ENCODE measurements at regions not wholly inside any gene's neighbourhood (a gene's known extent, or its start where the extent isn't known, plus 50 kb on each side); places are given as distances from the start of the nearest gene placed in this dataset.
"Not testable (repeated sequence)": the region's sequence is repeated elsewhere in the genome, so short reads cannot be mapped to it uniquely, and the experiment has no call there.

DNA sequence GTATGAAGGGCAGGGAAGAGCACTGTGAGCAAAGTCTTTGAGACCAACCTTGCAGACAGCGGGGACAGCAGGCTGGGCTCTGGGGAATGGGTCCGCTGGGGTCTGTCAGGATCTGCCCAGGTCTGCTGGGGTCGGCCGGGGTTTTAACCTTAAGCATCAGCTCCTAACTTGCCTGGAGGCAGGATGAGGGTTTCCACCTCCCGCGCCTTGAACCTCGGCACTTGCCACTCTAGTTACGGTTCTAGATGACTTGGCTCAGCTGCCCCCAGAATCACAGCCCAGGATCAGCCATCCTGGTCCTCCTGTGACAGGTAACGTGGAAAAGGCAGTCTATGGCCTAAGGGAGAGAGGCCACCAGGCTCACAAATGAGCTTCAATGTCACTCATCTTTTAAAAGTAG, 50.4 kb upstream of the CACUL1 start:
- DNase-seq (ENCODE audit: low read depth in 3 of 3): no peak

DNA sequence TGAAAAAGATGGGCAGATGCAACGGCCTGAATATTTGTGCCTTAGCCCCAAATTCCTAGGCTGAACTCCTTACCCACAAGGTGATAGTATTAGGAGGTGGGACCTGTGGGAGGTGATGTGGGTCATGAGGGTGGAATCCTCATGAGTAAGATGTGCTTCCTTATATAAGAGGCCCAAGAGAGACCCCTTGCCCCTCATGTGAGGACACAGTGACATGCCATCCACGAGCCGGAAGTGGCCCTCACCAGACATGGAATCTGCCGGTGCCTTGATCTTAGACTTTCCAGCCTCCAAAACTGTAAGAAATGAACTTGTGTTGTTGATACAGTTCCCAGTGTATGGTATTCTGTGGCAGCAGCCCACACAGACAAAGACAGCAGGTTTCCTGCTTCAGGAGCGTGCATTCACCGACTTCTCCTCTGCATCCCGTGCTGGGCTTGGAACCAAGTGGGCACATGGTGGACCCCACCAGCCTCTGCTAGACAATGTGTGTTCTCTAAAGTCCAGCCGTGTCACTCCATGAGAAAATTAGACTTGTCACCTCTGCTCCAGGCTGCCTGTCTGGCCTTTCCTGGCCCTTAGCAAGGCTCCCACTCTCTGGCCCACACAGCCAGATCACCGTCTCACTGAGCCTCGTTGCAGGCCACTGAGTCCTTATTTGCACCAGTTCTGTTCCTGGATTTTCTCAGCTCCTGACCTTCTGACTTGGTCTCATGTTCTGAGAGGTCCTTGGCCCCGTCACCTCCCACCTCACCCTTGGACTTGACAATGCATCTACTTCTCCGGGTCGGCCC, 52.9 kb upstream of the CACUL1 start:
- no peak for DNase-seq (ENCODE audit: low read depth in 3 of 3)

GRCh38 chr10:118808601-118809356, 54.0 kb upstream of the CACUL1 start:
- no peak for DNase-seq (ENCODE audit: low read depth in 3 of 3)

DNA sequence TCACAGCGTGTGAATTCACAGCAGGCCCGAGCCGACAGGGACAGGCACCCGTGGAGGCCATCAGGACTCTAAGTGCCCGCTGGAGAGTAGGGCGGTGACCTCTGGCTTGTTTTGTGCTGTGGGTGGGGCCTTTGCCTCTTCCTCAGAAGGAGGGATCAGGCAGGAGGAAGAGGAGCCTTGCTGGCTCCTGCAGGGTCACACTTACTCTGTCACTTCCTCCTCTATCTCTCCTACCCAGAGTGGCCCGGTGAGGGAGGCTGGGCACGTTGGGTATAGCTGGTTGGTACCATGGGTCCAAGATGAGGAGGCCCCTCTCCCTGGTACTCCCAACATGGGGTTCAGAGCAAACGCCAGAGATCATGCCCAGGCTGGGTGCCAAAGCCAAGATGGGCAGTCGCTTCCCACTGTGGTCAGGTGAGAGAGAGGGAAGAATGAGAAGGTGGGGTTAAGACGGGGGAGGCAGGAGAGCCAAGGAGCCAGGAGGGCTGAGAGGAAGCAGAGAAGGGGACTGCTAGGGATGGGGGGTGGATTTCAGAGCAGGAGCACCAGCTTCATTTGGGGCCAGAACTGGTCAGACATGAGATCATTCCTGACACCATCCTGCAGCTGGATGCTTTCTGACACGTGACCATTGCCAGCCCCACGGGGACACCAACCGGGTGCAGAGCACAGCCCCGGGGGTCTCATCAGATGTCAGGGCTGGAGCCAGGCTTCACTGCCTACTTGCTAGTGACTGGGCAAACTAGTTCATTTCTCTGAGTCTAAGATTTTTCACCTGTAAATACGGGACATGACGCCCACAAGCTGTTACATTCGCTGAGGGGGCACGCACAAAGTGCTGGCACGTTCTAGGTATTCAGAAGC, 54.8 kb upstream of the CACUL1 start:
- no peak for DNase-seq (ENCODE audit: low read depth in 3 of 3)

DNA sequence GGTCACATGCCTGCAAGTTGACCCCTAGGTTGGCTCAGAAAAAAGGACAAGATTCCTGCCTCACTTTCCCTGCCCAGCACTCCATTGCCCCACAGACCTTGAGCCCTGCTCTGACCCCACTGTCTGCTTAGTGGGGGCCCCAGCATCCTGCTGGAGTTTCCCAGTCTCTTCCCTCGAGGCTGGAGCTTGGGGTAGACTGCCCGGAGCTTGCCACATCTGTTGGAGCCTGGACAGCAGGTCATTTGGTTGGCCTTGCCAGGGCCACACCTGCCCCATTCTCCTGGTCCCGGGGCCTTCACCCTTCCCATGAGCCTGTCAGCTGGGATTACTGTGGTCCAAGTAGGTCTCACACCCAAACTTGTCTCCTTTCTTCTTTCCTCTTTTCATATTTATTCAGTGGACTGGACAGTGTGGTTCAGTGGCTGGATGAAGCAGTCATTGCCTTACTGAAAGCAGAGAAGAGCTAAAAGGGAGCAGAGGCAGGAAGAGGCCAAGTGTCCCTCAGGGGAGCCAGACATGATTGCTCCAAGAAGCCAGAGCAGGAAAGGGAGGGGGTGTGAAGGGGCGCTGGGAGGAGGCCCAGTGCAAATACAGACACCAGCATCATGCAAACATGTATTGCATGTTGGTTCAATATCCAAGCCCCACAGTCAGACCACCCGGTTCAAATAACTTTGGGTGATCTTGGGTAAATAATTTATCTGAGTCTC, 56.2 kb upstream of the CACUL1 start:
- DNase-seq (ENCODE audit: low read depth in 3 of 3): no peak

- DNase-seq (ENCODE audit: low read depth in 3 of 3): no peak
Measured at GRCh38 chr10:118811675-118812392, 57.1 kb upstream of the CACUL1 start.

DNA sequence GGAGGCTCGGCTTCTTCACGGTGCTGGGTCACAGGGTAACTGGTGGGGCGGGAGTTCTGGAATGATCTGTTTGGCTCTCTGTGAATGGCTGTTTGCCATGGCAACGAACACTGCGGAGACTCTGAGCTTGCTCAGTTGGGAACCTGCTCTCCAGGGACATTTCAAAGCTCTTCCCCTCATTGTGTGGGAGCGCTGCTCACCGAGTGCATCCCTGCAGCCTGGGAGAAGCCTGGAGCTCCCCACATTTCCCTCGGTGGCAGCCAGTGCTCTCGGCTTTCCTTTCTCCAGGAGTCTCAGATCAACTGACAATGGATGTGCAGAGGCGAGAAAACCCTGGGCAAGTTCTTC, 57.6 kb upstream of the CACUL1 start:
- no peak for DNase-seq (ENCODE audit: low read depth in 3 of 3)

GRCh38 chr10:118813001-118813400, 58.2 kb upstream of the CACUL1 start:
- DNase-seq (ENCODE audit: low read depth in 3 of 3): not testable (repeated sequence)

GRCh38 chr10:118816471-118817168, 61.9 kb upstream of the CACUL1 start:
- no peak for DNase-seq (ENCODE audit: low read depth in 3 of 3)

- DNase-seq (ENCODE audit: low read depth in 3 of 3): no peak
Measured at GRCh38 chr10:118817328-118818068, 62.7 kb upstream of the CACUL1 start.

DNA sequence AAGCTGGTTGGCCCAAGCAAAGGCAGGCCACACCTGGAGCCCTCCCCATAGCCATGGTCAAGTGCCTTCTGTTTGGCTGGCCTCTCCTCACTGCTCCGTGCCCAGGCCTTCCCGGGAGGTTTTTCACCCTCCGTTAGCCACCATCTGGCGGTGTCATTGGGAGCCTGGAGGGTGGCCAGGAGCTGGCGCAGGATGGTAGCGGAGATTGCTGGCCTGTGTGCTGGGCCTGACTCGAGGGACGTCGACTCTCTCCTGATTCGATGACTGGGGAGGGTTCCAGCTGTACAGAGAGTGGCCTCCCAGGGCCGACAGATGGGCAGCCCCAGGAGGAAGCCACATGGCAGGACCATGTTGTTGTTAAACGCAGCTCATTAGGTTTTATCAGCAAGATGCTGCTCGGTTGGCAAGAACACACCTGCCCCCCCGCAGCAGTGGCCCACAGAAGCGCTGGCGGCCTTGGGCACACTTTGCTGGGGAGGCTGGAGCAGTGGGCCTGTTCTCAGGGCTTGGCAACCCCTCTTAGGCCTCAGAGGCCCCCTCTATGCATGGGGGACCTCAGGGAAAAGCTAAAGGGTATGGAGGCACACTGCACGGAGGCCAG, 64.0 kb upstream of the CACUL1 start:
- no peak for DNase-seq (ENCODE audit: low read depth in 3 of 3)

GRCh38 chr10:118820326-118821116, 65.8 kb upstream of the CACUL1 start:
- DNase-seq (ENCODE audit: low read depth in 3 of 3): no peak

- DNase-seq (ENCODE audit: low read depth in 3 of 3): no peak
Measured at GRCh38 chr10:118823256-118823907, 68.6 kb upstream of the CACUL1 start.

GRCh38 chr10:118827053-118827452, 72.3 kb upstream of the CACUL1 start:
- no peak for DNase-seq (ENCODE audit: low read depth in 3 of 3)

DNA sequence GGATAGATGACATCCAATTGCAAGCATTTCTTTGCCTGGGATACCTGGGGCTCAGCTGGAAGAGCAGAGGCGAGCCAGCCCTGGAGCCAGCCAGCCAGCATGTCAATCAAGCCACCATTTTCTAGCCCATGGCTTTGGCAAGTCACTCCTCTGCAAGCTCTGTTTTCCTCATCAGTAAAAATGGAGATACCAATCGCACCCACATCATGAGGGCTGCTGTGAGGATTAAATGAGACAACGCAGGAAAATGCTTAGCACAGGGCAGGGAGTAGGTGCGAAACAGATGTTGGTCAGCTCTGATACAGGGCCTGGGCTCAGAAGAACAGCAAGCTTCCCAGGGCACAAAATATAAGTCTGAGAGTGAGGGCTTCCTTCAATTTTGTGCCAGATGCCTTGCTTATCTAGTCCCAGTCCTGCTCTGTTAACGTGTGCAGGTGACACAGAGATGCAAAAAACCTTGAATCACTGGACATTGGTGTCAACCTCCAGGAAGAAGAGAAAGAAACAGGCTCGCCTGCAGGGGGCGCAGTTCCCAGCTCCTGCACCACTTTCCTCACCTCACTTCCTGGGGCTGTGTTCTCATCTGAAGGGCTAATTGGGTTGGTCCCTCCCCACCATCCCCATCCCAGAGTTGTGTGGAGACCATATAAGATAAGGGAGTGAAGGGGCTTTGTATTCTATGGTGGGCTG, 72.8 kb upstream of the CACUL1 start:
- no peak for DNase-seq (ENCODE audit: low read depth in 3 of 3)

DNA sequence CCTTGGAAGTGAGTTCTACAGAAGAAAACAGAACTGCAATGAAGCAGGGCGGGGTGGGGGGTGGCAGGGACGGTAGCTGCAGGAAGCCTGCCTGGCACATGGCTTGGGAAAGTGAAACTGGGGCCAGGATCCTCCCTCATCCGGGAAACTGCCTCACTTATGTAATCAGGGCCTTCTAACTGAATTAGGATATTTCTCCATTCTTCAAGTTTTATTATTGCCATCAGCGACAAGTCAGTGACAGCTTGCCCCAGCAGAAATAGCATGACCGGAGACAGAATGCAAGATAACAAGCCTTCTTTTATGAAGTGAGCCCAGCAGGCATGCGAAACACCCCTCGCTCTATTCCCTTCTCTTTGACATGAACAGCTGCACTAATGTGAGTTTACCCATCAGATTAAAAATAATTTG, 77.5 kb upstream of the CACUL1 start:
- DNase-seq (ENCODE audit: low read depth in 3 of 3): no peak

- DNase-seq (ENCODE audit: low read depth in 3 of 3): not testable (repeated sequence)
Measured at GRCh38 chr10:118834370-118834769, 79.6 kb upstream of the CACUL1 start.
